Right ventricle myocardium superior (tissue), 1 donor: ENCODE measurements at regions not wholly inside any gene's neighbourhood (a gene's known extent, or its start where the extent isn't known, plus 50 kb on each side); places are given as distances from the start of the nearest gene placed in this dataset.

Source experiments
- ATAC-seq: fragments of 200-7000 bp; cut with Tn5 transposase; one replicate; pipeline ENCODE4 v1.9.1; 2020; ENCODE audit warnings: mild to moderate bottlenecking; ENCODE audit not compliant: poor library complexity
- DNase-seq: peaks from one replicate; pipeline ENCODE4 v3.0.0-alpha.2; 2020
- intact Hi-C: fragments of 100-400 bp; cut with DNase I; formaldehyde crosslinking; loops from one replicate; pipeline ENCODE4 v1.11.2; 2022
- donor health status: DM: no; HTN: yes; CAD: no; lungs with severe emphysema.

- DNase-seq (no peak), ATAC-seq (no peak)
- intact Hi-C loops: no loop called here
Measured at GRCh38 chr2:4300616-4301015, 597.2 kb downstream of the DCDC2C start.

- DNase-seq (no peak), ATAC-seq (no peak)
- intact Hi-C loops: no loop called here
Measured at GRCh38 chr2:4324531-4324930, 621.2 kb downstream of the DCDC2C start.

DNA sequence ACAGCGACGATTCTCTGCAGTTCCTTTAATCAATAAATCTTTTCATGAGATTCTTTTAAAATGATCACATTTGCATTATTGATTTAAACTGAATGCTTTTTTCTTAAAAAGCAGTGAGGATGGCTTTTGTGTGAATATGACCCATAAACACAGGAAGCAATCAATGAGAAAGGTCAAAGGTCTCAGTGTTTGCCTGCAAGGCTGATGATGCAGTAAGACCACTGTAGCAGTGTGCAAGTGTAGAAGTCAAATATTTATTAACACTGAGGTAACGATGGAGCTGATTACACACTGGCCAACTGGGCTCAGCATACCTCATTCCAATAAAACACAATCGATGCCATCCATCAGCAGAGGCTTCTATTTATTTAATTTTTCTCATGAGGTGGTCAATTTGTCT, 633.5 kb downstream of the DCDC2C start:
- intact Hi-C loops: no loop called here
- DNase-seq: no peak
- ATAC-seq: no peak

DNA sequence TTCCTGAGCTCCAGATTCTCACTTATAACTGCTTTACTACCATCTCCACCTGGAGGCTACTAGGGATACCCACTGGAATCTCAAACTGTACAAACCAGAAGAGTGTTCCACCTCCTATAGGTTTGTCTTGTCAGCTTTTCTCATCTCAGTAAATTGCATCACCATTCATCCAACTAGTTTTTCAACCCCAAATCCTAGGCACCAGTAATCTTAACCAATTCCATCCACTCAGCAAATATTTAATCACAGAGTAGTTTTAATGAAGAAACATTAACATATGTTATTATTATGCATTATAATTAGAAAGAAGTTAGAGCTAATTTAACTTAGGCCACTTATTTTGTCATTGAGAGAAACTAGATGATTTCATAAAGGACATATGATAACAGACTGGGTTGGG, 635.0 kb downstream of the DCDC2C start:
- intact Hi-C loops: no loop called here
- ATAC-seq: no peak
- DNase-seq: no peak

DNA sequence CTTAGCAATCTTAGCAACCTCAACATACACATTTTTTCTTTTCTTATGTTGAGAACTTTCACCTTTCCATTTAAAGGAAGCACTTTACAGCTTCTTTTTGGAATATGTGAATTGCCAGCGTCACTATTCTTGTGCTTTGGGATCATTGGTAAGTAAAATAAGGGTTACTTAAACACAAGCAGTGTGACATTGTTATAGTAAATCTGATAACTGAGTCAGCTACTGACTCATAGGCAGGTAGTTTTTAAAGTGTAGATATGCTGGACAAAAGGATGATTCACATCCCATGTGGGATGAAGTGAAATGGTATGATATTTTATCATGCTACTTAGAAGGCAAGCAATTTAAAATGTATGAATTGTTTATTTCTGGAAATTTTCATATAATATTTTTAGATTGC, 637.2 kb downstream of the DCDC2C start:
- DNase-seq: no peak
- no peak for ATAC-seq
- intact Hi-C loops: no loop called here

DNA sequence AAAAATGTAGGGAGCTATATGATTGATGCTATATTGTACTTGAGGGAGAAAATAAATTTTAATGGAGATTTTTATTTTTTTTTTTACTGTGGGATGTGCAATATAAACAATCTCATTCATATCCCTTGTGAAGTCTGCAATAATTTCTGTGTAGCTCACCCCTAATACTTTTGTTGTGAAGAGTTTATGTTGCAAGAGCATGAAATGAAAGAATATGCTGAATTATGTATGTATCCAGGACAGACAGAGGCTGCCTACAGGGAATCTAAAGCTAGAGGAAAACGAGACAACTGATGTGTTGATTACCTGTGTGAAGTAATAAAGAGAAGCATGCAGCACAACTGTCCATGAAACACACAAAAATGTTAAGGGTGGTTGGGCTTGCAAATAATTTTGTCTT, 643.3 kb downstream of the DCDC2C start:
- ATAC-seq (no peak), DNase-seq (no peak)
- intact Hi-C loops: no loop called here

- no peak for ATAC-seq
- DNase-seq: no peak
- intact Hi-C loops: no loop called here
Measured at GRCh38 chr2:4353668-4354067, 650.3 kb downstream of the DCDC2C start.

DNA sequence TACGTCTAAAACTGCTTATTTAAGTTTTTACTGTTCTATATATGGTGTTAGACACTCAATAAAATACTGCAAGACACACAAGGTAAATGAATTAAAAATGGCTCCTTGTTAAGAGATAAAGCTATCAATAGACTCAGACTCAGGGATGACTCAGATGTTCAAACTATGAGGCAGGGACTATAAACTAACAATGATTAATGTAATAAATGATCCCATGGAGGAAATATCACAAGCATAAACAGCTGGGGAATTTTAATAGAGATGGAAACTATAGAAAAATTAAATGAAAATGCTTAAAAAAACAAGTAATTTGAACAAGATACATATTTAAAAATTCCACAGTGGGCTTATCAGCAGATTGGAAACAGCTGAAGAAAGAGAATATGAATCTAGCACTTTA, 650.8 kb downstream of the DCDC2C start:
- no peak for DNase-seq
- intact Hi-C loops: no loop called here
- ATAC-seq: no peak

- no peak for ATAC-seq
- intact Hi-C loops: no loop called here
- no peak for DNase-seq
Measured at GRCh38 chr2:4354678-4355077, 651.3 kb downstream of the DCDC2C start.

- intact Hi-C loops: no loop called here
- ATAC-seq (no peak), DNase-seq (no peak)
Measured at GRCh38 chr2:4356109-4356508, 652.7 kb downstream of the DCDC2C start.

- no peak for ATAC-seq
- DNase-seq: no peak
- intact Hi-C loops: no loop called here
Measured at GRCh38 chr2:4356541-4356940, 653.2 kb downstream of the DCDC2C start.

DNA sequence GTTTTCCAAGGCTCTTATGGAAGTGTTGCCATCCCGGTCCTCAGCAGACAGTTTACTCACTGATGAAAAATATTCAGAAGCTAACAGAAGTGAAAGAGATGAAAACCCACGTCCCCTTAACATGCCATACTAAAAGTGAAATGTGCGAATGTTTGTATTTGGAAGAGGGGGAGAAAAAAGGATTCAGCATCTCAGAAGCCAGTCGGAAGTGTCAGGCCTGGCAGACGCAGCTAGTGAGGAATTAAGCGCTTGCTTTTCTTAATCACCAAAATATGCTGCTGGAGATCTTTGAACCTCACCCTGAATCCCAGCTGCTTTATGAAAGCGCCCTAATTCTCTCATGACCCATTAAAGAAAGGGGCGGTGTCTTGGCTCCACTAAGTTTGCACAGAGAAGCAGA, 653.7 kb downstream of the DCDC2C start:
- ATAC-seq (no peak), DNase-seq (no peak)
- intact Hi-C loops: no loop called here

- no peak for DNase-seq
- no peak for ATAC-seq
- intact Hi-C loops: no loop called here
Measured at GRCh38 chr2:4358837-4359236, 655.5 kb downstream of the DCDC2C start.

DNA sequence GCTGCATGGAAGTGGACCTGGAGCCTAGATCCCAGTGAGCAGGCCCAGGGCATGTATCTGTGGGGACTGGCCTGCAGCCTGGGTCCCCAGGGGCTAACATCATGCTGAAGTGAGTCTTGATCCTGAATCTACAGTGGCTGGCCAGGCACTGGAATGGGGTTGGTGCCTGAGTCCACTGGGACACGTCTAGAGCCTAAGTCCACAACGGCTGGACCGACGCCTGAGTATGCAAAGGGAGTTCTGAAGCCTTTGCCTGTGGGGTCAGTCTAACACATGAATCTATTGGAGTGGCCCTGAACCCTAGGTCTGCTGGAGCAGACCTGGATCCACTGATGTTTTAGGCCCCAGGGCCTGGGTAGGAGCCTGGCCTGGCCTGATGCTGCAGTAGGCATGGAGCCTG, 665.5 kb downstream of the DCDC2C start:
- intact Hi-C loops: no loop called here
- DNase-seq (no peak), ATAC-seq (no peak)

DNA sequence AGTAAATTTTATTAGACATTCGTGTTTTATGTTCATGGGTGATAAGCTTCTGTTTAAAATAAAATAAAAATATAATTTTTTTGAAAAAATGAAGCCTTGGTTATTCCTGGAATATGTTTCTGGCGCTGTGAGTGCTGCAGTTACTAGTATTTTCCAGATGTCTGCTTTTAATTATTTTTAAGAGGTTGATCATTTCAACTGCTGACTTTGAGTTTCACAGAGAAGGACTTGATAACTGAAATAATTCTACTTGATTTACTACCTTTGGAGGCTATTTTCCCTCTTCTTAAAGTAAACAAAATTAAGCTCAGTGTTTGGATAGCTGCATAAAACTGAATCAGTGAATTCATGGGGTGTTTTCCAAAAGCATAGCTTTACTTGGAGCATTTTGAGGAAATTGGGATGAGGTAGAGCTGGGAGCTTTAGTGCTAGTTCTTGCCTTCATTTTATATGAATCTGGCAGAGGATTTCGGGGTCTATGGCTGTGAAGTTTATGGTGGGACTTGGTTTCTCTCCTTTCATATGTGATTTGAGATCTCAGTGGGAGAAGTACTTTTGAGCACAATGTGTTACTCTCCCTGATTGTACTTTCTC, 666.5 kb downstream of the DCDC2C start:
- ATAC-seq (no peak), DNase-seq (no peak)
- intact Hi-C loops: no loop called here

GRCh38 chr2:4370422-4371090, 667.2 kb downstream of the DCDC2C start:
- DNase-seq (no peak), ATAC-seq (no peak)
- intact Hi-C loops: no loop called here

DNA sequence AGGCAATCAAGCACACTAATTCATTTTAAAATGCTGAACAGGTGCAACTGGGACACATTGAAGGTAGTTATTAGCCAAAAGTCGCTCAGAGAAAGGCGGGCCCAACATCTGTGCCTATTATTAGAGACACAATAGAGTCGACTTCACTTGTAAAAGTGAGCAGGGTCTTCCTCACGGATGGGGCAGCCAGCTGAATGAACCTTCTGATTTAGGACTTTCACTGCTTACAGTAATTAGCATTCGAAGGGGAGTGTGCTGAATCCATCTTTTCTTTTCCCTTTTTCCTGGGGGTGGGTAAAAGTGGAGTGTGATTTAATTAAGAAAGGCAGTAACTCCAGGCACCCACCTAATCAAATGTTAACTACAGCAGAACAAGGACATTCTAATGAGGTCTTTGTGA, 677.7 kb downstream of the DCDC2C start:
- ATAC-seq (no peak), DNase-seq (no peak)
- intact Hi-C loops: no loop called here

DNA sequence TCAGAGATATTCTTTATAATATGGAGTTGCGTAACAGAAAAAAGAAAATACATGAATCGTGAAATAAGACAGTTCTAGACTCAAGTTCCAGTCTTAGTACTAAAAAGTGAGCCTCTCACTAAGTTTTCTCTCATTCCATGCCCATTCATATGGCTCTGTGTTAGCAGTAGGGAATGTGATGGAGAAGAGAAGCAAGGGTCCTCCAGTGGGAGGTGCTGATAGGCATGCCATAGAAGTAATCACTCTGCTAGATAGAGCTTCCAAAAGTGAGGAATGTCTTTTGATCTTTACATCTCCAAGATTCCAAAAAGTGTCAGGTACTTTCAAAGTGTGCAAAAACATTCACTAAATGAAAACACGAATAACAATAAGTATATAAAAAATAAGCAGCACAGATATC, 678.4 kb downstream of the DCDC2C start:
- intact Hi-C loops: no loop called here
- DNase-seq (no peak), ATAC-seq (no peak)

- intact Hi-C loops: no loop called here
- ATAC-seq (no peak), DNase-seq (no peak)
Measured at GRCh38 chr2:4391013-4391412, 687.6 kb downstream of the DCDC2C start.

DNA sequence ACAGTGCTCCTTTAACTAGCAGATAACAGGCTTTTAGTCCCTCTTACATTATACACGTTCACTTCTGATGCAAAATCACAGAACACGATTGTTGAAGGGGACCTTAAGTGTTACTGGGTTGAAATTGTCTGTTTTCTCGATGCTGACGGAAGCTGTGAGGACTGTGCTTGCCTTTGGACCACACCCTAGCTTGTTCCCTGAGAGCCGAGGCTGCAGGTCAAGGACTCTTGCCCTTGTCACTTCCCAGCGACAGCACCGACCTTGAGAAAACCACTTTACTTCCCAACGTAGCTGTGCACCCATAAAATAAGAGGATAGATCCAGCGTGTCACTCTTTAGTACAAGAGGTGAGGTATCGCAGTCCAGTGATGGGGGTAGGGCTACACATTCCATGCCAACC, 701.0 kb downstream of the DCDC2C start:
- ATAC-seq: no peak
- DNase-seq: no peak

DNA sequence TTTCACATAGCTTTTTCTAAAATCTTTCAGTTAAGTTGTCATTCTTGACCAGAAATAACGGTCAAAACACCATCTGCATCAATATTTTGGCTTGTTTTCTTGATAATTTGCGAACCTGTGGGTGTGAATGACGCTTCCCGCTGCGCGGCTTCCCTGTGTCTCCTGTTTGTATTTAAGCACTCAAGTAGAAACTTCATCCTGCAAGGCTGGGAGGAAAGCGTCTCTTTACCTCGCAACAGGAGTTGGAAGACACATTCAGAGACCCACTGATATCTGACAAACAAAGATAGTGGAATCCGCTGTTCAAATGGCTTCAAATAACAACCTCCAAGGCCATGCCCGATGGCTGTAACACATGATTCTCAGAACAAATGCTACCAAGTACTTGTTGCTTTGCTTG, 704.9 kb downstream of the DCDC2C start:
- no peak for DNase-seq
- intact Hi-C loops: no loop called here
- no peak for ATAC-seq

More for the DNA sequence above, 701.0 kb downstream of the DCDC2C start:
- intact Hi-C loops: no loop called here
